Ascending aorta (tissue), 2 donors: ENCODE measurements at regions not wholly inside any gene's neighbourhood (a gene's known extent, or its start where the extent isn't known, plus 50 kb on each side); places are given as distances from the start of the nearest gene placed in this dataset.

Source experiments
- DNase-seq, 2 donors: peaks; one replicate each; pipeline ENCODE4 v3.0.0-alpha.2; 2019; ENCODE audit warnings: low spot score in 2 of 2
- H3K27ac ChIP-seq, 2 donors: fragments of 200-600 bp; sonication (generic); one replicate each; pipeline ENCODE4 v1.5.1; 2016 to 2017; ENCODE audit warnings: mild to moderate bottlenecking in 1 of 2
- H3K27me3 ChIP-seq: fragments of 200-600 bp; sonication (generic); one replicate; pipeline ENCODE4 v1.5.1; 2017
- H3K36me3 ChIP-seq, 2 donors: fragments of 200-600 bp; sonication (generic); one replicate each; pipeline ENCODE4 v1.5.1; 2016
- H3K4me1 ChIP-seq, 2 donors: fragments of 200-600 bp; sonication (generic); one replicate each; pipeline ENCODE4 v1.5.1; 2016 to 2017; ENCODE audit warnings: mild to moderate bottlenecking in 1 of 2
- H3K4me3 ChIP-seq, 2 donors: fragments of 200-600 bp; sonication (generic); one replicate each; pipeline ENCODE4 v1.5.1; 2016 to 2017; ENCODE audit warnings: mild to moderate bottlenecking in 1 of 2
- H3K9me3 ChIP-seq, 2 donors: fragments of 200-600 bp; sonication (generic); one replicate each; pipeline ENCODE4 v1.5.1; 2016
- intact Hi-C: fragments of 100-400 bp; cut with DNase I; formaldehyde crosslinking; loops from one replicate; pipeline ENCODE4 v1.15.1; 2023
- TF ChIP-seq, protein P1 (sequence below), 3 experiments: fragments of 200-600 bp in 2 of 3; fragments of 450-650 bp in 1 of 3; sonication (generic) in 2 of 3; IDR thresholded peaks; one replicate each; pipeline ENCODE4 v1.5.1; 2016 to 2019; ENCODE audit warnings: antibody characterized with exemption in 3 of 3, mild to moderate bottlenecking in 1 of 3, moderate library complexity in 1 of 3

DNA sequence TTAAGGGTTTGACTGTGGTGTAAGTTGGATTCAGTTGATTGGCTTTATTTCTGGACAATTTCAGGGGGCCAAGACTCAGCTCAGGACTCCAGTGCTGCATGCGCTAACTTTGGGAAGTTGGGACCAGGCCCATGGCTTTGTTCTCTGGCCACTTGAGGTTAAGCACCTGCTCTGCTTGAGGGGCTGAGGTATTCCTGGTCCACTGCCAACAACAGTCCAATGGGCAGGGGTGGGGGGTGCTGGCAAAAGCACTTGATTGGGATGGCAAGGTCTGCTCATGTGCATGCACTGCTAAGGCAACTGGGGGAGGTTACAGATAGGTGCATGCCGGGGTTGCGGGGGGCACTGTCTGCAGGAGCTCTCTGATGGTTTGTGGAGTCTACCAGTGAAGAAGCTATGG, 52.6 kb upstream of the ASB17 start:
- Histone ChIP-seq H3K27ac (no peak overlapping the region), H3K27me3 (no peaks in the 10 kb centered on the region), H3K9me3 (no peaks in the 10 kb centered on the region), H3K4me3 (no peak overlapping the region), H3K4me1 (no peaks in the 10 kb centered on the region), H3K36me3 (no peaks in the 10 kb centered on the region)
- TF ChIP-seq, protein P1, sequence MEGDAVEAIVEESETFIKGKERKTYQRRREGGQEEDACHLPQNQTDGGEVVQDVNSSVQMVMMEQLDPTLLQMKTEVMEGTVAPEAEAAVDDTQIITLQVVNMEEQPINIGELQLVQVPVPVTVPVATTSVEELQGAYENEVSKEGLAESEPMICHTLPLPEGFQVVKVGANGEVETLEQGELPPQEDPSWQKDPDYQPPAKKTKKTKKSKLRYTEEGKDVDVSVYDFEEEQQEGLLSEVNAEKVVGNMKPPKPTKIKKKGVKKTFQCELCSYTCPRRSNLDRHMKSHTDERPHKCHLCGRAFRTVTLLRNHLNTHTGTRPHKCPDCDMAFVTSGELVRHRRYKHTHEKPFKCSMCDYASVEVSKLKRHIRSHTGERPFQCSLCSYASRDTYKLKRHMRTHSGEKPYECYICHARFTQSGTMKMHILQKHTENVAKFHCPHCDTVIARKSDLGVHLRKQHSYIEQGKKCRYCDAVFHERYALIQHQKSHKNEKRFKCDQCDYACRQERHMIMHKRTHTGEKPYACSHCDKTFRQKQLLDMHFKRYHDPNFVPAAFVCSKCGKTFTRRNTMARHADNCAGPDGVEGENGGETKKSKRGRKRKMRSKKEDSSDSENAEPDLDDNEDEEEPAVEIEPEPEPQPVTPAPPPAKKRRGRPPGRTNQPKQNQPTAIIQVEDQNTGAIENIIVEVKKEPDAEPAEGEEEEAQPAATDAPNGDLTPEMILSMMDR (IDR thresholded peaks at IDR 0.05), result no peak
- DNase-seq, result no peak
- intact Hi-C loops, result no loop called here

DNA sequence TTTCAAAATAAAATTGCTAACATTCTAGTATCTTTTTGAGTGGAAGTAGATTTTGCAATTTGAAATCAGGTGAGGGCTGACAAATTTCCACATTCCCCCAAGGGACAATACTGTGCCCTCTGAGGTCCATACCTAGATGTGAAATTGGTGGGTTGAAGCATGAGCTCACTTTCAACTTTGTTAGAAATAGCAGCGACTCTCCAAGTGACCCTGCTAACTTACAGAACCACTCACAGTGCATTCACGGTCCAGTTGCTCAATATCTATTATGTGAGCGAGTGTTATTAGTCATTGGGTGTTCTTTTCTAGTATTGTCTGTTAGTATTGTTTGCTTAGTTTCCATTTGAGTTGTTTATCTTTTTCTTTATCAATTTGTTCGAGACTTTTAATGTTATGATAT, 53.6 kb upstream of the ASB17 start:
- H3K4me3 ChIP-seq, result no peak overlapping the region
- H3K9me3 ChIP-seq, result no peaks in the 10 kb centered on the region
- DNase-seq, result no peak
- TF ChIP-seq, protein P1 (IDR thresholded peaks at IDR 0.05), result no peak
- H3K27ac ChIP-seq, result no peak overlapping the region
- H3K36me3 ChIP-seq, result no peaks in the 10 kb centered on the region
- H3K27me3 ChIP-seq, result no peaks in the 10 kb centered on the region
- H3K4me1 ChIP-seq, result no peaks in the 10 kb centered on the region
- intact Hi-C loops, result no loop called here

DNA sequence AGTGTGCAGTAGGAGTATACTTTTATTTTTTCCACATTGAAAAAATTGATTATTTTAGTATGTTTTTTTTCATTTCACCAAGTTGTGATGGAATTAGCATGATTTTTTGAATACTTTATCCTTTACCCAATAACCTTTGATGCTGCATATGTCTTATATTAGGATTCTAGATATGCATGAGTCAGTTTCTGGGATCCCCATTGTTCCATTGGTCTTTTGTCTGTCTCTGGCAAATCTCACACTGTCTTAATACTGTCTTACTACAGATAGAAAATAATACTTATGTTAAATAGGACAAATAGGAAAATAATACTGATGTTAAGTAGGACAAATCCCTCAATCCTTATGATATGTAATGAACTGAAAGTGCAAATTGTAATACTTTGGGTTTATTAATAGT, 54.3 kb upstream of the ASB17 start:
- H3K9me3 ChIP-seq, result no peaks in the 10 kb centered on the region
- no peak overlapping the region for H3K27ac ChIP-seq
- H3K4me1 ChIP-seq, result no peaks in the 10 kb centered on the region
- DNase-seq, result no peak
- intact Hi-C loops, result no loop called here
- H3K36me3 ChIP-seq, result no peaks in the 10 kb centered on the region
- H3K4me3 ChIP-seq, result no peak overlapping the region
- H3K27me3 ChIP-seq, result no peaks in the 10 kb centered on the region
- TF ChIP-seq, protein P1 (IDR thresholded peaks at IDR 0.05), result no peak

DNA sequence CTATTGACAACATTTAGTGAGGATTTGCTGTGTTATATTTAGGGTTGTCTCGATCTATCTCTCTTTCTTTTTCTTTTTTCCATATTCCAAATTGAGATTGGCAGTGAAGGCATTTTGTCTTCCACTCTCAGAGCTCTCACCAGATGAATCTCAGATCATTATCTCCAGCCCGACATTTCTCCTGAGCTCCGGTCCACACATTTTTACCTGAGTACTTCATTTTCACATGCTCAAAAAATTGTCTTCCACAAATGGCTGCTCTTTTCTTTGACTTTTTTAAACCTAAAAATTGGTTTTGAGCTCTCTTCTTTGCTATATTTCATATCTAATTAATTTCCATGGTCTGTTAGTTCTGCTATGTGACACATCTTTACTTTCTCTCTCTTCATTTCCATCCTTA, 56.9 kb upstream of the ASB17 start:
- intact Hi-C loops, result no loop called here
- TF ChIP-seq, protein P1 (IDR thresholded peaks at IDR 0.05), result no peak
- Histone ChIP-seq H3K27me3 (no peaks in the 10 kb centered on the region), H3K9me3 (no peaks in the 10 kb centered on the region), H3K27ac (no peak overlapping the region), H3K4me3 (no peak overlapping the region), H3K4me1 (no peaks in the 10 kb centered on the region), H3K36me3 (no peaks in the 10 kb centered on the region)
- no peak for DNase-seq

DNA sequence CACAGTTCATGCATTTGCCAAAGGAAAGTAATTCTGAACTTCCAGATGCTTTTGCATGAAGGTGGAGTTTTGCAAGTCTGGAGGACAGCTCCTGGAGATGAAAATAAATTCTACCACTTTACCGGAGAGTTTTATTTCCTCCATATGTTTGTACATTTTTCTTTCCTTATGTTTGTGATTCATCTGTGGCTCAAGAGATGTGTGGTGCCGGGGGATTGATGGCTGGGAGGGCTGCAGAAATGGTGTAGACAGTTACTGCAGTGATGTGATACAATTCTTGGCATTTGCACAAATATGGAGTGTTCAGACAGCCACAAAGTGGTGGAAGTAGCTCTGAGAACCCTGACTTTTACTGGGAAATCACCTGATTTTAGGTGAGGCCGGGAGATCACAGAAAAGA, 58.5 kb upstream of the ASB17 start:
- Histone ChIP-seq H3K36me3 (no peaks in the 10 kb centered on the region), H3K4me3 (no peak overlapping the region), H3K4me1 (no peaks in the 10 kb centered on the region), H3K9me3 (no peaks in the 10 kb centered on the region), H3K27ac (no peak overlapping the region), H3K27me3 (no peaks in the 10 kb centered on the region)
- intact Hi-C loops, result loop anchor here (5.0 kb wide), 2 partner anchors 162 to 1137 kb away; no protein-coding TSS in a partner anchor
- TF ChIP-seq, protein P1 (IDR thresholded peaks at IDR 0.05), result no peak
- no peak for DNase-seq

DNA sequence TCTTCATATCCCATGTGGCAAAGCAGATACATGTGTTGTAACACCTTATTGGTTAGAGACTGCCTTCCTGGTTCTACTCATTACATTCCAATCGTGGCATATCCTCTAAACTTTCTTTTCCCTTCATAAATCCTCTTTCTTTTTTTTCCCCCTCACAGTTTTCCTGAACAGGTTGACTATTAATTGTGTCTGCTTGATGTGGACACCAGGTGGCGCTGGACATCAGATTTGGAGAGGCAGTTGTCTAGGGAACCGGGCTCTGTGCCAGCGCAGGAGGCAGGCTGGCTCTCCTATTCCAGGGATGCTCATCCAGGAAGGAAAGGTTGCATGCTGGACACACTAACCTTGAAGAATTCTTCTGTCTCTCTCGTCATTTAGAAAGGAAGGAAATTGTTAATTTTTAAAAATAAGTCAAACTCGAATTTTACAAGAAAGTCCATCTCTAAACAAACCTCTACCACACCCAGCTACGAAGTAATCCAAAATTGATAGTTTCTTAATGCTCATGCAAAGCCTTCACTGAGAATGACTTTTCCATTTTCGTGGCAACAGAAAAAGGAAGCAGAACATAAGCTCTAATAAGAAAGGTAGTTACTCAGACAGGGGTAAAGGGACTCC, 59.4 kb upstream of the ASB17 start:
- Histone ChIP-seq H3K36me3 (no peaks in the 10 kb centered on the region), H3K27me3 (no peaks in the 10 kb centered on the region), H3K9me3 (no peaks in the 10 kb centered on the region), H3K27ac (no peak overlapping the region), H3K4me3 (no peak overlapping the region), H3K4me1 (no peaks in the 10 kb centered on the region)
- DNase-seq, result peak; percentile 22 to 87
- TF ChIP-seq, protein P1 (IDR thresholded peaks at IDR 0.05), result peak; percentile 56 to 77 (median 61)
- intact Hi-C loops, result loop anchor here (5.0 kb wide), 2 partner anchors 161 to 1136 kb away; no protein-coding TSS in a partner anchor
